ENCODE measurements at regions not wholly inside any gene's neighbourhood (a gene's known extent, or its start where the extent isn't known, plus 50 kb on each side); places are given as distances from the start of the nearest gene placed in this dataset.

- DNase-seq = no peak
These were observed 616.3 kb downstream of the PLA2G4A start for GRCh38 chr1:187445066-187445465.

GRCh38 chr1:187451238-187451637 lies 622.5 kb downstream of the PLA2G4A start:
- no peak for DNase-seq

GRCh38 chr1:187454010-187454409 lies 625.3 kb downstream of the PLA2G4A start:
- no peak for DNase-seq

GRCh38 chr1:187456446-187456845 lies 627.7 kb downstream of the PLA2G4A start:
- DNase-seq = no peak

- DNase-seq = no peak
These were observed 631.3 kb downstream of the PLA2G4A start for GRCh38 chr1:187460093-187460492.

GRCh38 chr1:187464320-187464719 lies 635.6 kb downstream of the PLA2G4A start:
- no peak for DNase-seq

- no peak for DNase-seq
These were observed 636.7 kb downstream of the PLA2G4A start for GRCh38 chr1:187465441-187465840.

- no peak for DNase-seq
These were observed 641.1 kb downstream of the PLA2G4A start for GRCh38 chr1:187469836-187470235.

- DNase-seq = no peak
These were observed 642.8 kb downstream of the PLA2G4A start for GRCh38 chr1:187471555-187471954.

GRCh38 chr1:187474336-187474735 lies 645.6 kb downstream of the PLA2G4A start:
- DNase-seq = peak; percentile 75 to 84

GRCh38 chr1:187476671-187477070 lies 647.9 kb downstream of the PLA2G4A start:
- DNase-seq = peak in 1 of 2 experiments; percentile 53

- peak in 1 of 2 experiments; percentile 44 for DNase-seq
These were observed 648.4 kb downstream of the PLA2G4A start for GRCh38 chr1:187477103-187477502.

GRCh38 chr1:187477535-187477934 lies 648.8 kb downstream of the PLA2G4A start:
- DNase-seq = no peak

- DNase-seq = no peak
These were observed 652.9 kb downstream of the PLA2G4A start for GRCh38 chr1:187481581-187482148.

GRCh38 chr1:187490266-187490665 lies 661.5 kb downstream of the PLA2G4A start:
- no peak for DNase-seq

- no peak for DNase-seq
These were observed 662.5 kb downstream of the PLA2G4A start for GRCh38 chr1:187491082-187491720.

- DNase-seq = no peak
These were observed 669.3 kb downstream of the PLA2G4A start for GRCh38 chr1:187498028-187498427.

- DNase-seq = no peak
These were observed 676.0 kb downstream of the PLA2G4A start for GRCh38 chr1:187504779-187505178.

GRCh38 chr1:187509091-187509490 lies 680.3 kb downstream of the PLA2G4A start:
- DNase-seq = no peak

GRCh38 chr1:187513190-187513589 lies 684.4 kb downstream of the PLA2G4A start:
- no peak for DNase-seq

GRCh38 chr1:187514110-187514509 lies 685.4 kb downstream of the PLA2G4A start:
- DNase-seq = no peak

GRCh38 chr1:187516874-187517273 lies 688.1 kb downstream of the PLA2G4A start:
- no peak for DNase-seq

- peak in 1 of 2 experiments; percentile 53 for DNase-seq
These were observed 688.8 kb downstream of the PLA2G4A start for GRCh38 chr1:187517546-187517945.

GRCh38 chr1:187527346-187527745 lies 698.6 kb downstream of the PLA2G4A start:
- no peak for DNase-seq

GRCh38 chr1:187537936-187538335 lies 709.2 kb downstream of the PLA2G4A start:
- peak in 1 of 2 experiments; percentile 51 for DNase-seq

All from NCI-H446 (cell line).